T follicular helper cell (primary cell): ENCODE measurements at regions not wholly inside any gene's neighbourhood (a gene's known extent, or its start where the extent isn't known, plus 50 kb on each side); places are given as distances from the start of the nearest gene placed in this dataset.

Source experiments
- DNase-seq: peaks from one replicate; pipeline ENCODE4 v3.0.0-alpha.2; 2020; ENCODE audit warnings: low read depth

GRCh38 chr13:72379581-72379980 lies 347.8 kb downstream of the MZT1 start:
- DNase-seq = no peak

- DNase-seq = no peak
Observed at GRCh38 chr13:72368031-72368430, 359.4 kb downstream of the MZT1 start.

- no peak for DNase-seq
Observed at GRCh38 chr13:72346716-72347115, 380.7 kb downstream of the MZT1 start.

- no peak for DNase-seq
Observed at GRCh38 chr13:72342364-72342763, 385.1 kb downstream of the MZT1 start.

- no peak for DNase-seq
Observed at GRCh38 chr13:72341904-72342303, 385.5 kb downstream of the MZT1 start.

GRCh38 chr13:72317346-72318109 lies 409.9 kb downstream of the MZT1 start:
- no peak for DNase-seq

- no peak for DNase-seq
Observed at GRCh38 chr13:72316716-72317115, 410.7 kb downstream of the MZT1 start.

GRCh38 chr13:72315312-72315711 lies 412.1 kb downstream of the MZT1 start:
- no peak for DNase-seq

GRCh38 chr13:72314210-72314609 lies 413.2 kb downstream of the MZT1 start:
- no peak for DNase-seq

- no peak for DNase-seq
Observed at GRCh38 chr13:72313546-72313945, 413.9 kb downstream of the MZT1 start.

- DNase-seq = no peak
Observed at GRCh38 chr13:72303941-72304746, 423.3 kb downstream of the MZT1 start.

- no peak for DNase-seq
Observed at GRCh38 chr13:72296246-72296645, 429.2 kb upstream of the DACH1 start.

GRCh38 chr13:72295153-72295552 lies 428.1 kb upstream of the DACH1 start:
- no peak for DNase-seq

GRCh38 chr13:72293206-72293605 lies 426.2 kb upstream of the DACH1 start:
- no peak for DNase-seq

- no peak for DNase-seq
Observed at GRCh38 chr13:72290962-72291681, 424.1 kb upstream of the DACH1 start.

- DNase-seq = no peak
Observed at GRCh38 chr13:72286421-72286820, 419.4 kb upstream of the DACH1 start.

- no peak for DNase-seq
Observed at GRCh38 chr13:72284791-72285190, 417.8 kb upstream of the DACH1 start.

- DNase-seq = no peak
Observed at GRCh38 chr13:72261732-72262131, 394.7 kb upstream of the DACH1 start.

- no peak for DNase-seq
Observed at GRCh38 chr13:72259528-72259927, 392.5 kb upstream of the DACH1 start.

GRCh38 chr13:72258340-72258981 lies 391.5 kb upstream of the DACH1 start:
- no peak for DNase-seq

GRCh38 chr13:72255908-72256307 lies 388.9 kb upstream of the DACH1 start:
- no peak for DNase-seq

- no peak for DNase-seq
Observed at GRCh38 chr13:72253754-72254153, 386.8 kb upstream of the DACH1 start.
